ENCODE measurements at regions not wholly inside any gene's neighbourhood (a gene's known extent, or its start where the extent isn't known, plus 50 kb on each side); places are given as distances from the start of the nearest gene placed in this dataset.

DNA sequence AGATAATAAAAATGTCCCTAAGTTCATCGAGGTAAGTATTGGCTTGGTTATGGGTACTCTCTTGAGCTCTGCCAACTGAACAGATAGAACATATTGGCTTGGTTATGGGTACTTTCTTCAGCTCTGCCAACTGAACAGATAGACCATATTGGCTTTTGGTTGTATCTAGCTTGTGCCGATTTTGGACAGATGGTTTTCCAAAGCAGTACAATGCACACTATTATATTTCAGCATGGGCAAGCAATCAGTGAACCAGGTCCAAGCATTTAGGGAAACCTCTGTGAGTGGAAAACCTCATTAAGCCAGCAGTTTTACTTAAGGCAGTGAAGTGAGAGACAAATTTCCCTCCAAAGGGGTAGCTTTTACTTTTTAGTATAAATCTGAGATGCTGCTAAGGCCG, 1440.5 kb upstream of the SPRY2 start:
- DNase-seq (ENCODE audit: low read depth) = no peak

- DNase-seq (ENCODE audit: low read depth) = no peak
These were observed 1439.0 kb upstream of the SPRY2 start for GRCh38 chr13:81779876-81780275.

DNA sequence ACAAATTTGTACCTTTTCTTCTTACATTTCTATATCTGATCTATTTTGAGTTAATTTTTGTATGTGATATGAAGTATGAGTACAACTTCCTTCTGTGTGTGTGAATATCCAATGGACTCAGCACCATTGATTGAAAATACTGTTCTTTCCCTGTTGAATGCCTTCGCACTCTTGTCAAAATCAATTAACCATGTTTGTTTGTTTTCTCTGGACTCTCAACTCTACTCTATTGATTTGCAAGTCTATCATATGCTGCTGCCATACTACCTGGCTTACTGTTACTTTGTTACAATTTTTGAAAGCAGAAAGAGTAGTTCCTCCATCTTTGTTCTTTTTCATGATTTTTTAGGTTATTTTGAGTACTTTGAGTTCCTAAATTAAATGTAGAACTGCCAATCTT, 1437.4 kb upstream of the SPRY2 start:
- DNase-seq (ENCODE audit: low read depth) = no peak

DNA sequence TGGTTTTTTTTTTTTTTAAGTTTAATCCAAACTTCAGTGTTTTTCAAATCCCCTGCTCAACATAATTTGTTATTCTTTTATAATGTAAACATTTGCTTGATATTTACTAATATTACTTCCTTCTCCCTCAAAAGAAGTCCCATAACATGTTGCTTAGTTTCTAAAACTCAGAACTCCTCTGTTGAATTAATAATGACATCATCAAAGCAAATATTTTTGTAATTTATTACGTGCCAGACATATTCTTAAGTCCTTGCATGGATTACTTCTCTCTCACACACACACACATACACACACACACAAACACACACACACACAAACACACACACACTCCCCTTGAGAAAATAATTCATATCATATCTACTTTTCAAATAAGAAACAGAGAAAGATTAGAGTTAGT, 1432.3 kb upstream of the SPRY2 start:
- no peak for DNase-seq (ENCODE audit: low read depth)

DNA sequence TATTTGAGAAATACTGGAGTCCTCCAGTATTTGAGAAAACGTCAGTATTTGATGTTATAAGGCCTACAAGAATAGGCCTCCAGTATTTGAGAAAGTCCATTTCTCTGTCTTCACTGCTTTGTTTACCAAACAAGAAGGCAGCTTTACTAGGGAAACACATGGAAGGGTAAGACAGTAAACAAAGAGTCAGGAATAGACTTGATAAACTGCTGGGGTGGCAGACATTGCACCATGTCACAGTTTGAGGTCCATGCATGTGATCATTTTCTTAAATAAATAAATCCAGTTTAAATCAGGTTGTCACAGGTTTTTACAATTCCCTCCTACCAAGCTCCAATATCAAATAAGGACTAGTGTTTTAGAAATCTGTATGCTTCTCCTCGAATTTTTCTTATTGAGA, 1431.0 kb upstream of the SPRY2 start:
- DNase-seq (ENCODE audit: low read depth) = no peak

- DNase-seq (ENCODE audit: low read depth) = no peak
These were observed 1430.1 kb upstream of the SPRY2 start for GRCh38 chr13:81770868-81771505.

- DNase-seq (ENCODE audit: low read depth) = no peak
These were observed 1421.5 kb upstream of the SPRY2 start for GRCh38 chr13:81762449-81762848.

GRCh38 chr13:81760316-81760715, 1419.4 kb upstream of the SPRY2 start:
- DNase-seq (ENCODE audit: low read depth) = no peak

DNA sequence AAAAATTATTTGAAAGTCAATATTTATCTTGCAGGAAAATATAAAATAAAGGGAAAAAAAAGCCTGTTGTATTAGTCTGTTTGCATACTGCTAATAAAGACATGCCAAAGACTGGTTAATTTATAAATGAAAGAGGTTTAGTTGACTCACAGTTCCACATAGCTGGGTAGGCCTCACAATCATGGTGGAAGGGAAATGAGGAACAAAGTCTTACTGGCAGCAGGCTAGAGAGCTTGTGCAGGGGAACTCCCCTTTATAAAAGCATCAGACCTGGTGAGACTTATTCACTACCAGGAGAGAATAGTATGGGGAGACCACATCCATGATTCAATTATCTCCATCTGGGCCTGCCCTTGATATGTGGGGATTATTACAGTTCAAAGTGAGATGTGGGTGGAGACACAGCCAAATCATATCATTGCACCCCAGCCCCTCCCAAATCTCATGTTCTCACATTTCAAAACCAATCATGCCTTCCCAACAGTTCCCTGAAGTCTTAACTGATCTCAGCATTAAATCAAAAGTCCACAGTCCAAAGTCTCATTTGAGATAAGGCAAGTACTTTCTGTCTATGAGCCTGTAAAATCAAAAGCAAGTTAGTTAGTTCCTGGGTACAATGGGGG, 1416.5 kb upstream of the SPRY2 start:
- DNase-seq (ENCODE audit: low read depth) = no peak

DNA sequence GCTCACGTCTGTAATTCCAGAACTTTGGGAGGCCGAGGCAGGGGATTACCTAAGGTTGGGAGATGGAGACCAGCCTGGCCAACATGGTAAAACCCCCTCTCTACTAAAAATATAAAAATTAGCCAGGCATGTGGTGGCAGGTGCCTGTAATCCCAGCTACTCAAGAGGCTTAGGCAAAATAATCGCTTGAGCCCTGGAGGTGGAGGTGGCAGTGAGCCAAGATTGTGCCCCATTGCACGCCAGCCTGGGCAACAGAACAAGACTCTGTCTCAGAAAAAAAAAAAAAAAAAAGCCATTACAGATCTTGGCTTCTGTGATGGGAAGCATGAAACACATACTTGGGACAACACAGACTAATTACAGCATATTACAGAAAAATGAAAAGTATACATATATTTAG, 1404.5 kb upstream of the SPRY2 start:
- no peak for DNase-seq (ENCODE audit: low read depth)

GRCh38 chr13:81738364-81738763, 1397.4 kb upstream of the SPRY2 start:
- no peak for DNase-seq (ENCODE audit: low read depth)

DNA sequence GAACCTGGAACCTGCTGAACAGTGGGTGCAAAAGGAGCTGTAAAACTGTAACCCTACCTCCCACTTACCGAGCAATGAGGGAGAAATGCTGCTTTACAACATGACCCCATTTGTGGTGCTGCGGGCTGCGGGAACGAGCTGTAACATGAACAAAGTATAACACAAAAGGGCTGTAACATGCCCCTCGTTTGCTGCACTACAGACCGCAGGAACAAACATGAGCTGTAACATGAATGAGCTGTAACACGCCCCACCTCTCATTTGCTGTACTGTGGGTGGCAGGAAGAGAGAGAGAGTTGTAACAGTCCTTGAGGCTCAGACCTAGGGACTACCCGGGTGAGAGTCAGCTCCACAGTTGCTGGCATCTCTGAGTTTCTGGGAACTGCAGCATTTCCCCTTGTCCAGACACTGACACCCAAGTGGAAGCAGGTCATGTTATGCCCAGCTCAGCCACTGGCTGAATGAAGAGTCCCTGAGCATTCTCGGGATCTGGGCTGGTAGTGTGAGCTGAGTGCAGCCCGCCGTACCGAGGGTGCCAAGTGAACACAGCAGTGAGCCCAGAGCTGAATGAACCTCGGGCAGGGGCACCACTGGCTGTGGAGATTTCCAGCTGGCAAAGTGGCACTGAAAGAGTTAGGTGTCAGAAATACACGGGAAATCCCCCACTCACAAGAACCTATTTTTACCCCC, 1385.3 kb upstream of the SPRY2 start:
- no peak for DNase-seq (ENCODE audit: low read depth)

- DNase-seq (ENCODE audit: low read depth) = no peak
These were observed 1381.5 kb upstream of the SPRY2 start for GRCh38 chr13:81722456-81722855.

DNA sequence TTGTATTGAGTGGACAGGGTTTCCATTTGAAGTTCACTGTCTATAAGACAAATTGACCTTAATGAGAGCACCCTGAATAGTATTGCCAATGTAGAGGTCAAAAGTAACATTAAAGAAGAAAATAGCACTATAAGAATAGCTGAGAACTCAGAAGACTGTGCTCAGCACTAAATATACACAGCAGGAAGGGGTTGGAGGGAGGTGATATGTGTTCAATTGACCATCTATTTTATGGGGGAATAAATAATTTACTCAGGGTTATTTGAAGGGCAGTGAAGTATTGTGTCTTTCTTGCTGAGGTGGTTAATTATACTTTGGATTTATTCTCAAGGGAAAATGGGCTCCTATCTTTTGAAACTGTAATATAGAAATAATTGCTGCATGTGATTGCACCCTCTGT, 1380.5 kb upstream of the SPRY2 start:
- DNase-seq (ENCODE audit: low read depth) = no peak

- DNase-seq (ENCODE audit: low read depth) = no peak
These were observed 1373.6 kb upstream of the SPRY2 start for GRCh38 chr13:81714513-81714912.

GRCh38 chr13:81713201-81713600, 1372.3 kb upstream of the SPRY2 start:
- DNase-seq (ENCODE audit: low read depth) = no peak

- no peak for DNase-seq (ENCODE audit: low read depth)
These were observed 1356.9 kb upstream of the SPRY2 start for GRCh38 chr13:81697826-81698225.

DNA sequence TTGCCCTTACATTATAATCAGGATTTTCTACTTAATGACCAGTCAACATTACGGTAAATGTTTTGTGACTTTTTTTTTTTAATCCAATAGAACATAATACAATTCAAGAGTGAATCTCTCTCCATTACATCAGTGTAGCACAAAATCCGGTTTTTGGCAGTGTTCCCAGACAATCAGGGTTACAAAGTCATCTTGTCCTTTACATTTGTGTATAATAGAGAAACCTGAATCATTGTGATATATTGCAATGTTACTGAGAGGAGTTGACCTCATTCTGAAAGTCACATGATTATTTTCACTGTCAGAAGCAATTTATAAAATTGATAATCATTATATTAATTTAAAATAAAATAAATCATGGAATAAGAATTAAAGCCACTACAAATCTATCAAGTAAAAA, 1346.0 kb upstream of the SPRY2 start:
- DNase-seq (ENCODE audit: low read depth) = no peak

GRCh38 chr13:81683521-81683920, 1342.6 kb upstream of the SPRY2 start:
- no peak for DNase-seq (ENCODE audit: low read depth)

DNA sequence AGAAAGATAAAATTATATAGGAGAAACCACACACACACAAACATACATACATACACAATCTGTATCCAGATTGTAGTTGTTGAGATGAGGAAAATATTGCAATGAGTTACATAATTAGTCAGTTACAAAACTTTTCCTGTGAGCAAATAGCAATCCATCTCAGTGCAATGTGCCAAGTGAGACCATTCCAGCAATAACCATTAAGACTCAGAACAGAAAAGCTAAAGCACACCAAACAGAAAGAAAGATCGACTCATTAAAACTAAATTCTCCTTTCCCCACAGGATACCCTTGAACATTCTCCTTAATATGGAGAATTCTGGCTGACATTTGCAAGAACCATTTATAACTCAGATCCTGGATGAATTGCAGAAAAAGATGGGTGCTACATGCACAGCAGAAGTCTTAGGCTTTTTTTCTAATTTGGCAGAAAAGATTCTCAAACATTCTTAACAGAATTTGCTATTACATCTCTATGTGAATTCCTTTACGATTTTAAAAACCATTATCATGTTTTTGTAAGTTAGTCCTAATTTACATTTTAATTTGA, 1341.2 kb upstream of the SPRY2 start:
- no peak for DNase-seq (ENCODE audit: low read depth)

- DNase-seq (ENCODE audit: low read depth) = no peak
These were observed 1336.9 kb upstream of the SPRY2 start for GRCh38 chr13:81677857-81678256.

DNA sequence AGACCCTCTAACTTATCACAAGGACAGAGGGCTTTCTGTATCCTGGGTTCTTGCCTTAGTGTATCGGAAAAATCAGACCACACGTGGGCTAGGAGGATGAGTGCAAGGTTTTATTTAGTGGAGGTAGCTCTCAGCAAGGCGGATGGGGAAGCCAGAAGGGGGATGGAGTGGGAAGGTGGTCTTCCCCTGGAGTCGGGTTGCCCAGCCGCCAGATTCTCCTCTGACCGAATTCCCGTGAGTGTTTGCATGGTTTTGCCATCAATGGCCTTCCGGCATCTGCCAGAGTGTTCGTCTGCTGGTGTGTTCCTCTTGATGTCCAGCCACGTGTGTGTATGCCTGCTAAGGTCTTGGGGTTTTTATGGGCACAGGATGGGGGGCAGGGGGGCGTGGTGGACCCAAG, 1335.1 kb upstream of the SPRY2 start:
- DNase-seq (ENCODE audit: low read depth) = no peak

- DNase-seq (ENCODE audit: low read depth) = no peak
These were observed 1330.1 kb upstream of the SPRY2 start for GRCh38 chr13:81671064-81671463.

All from fibroblast of gingiva (primary cell).